HCT116 (cell line): ENCODE measurements at regions not wholly inside any gene's neighbourhood (a gene's known extent, or its start where the extent isn't known, plus 50 kb on each side); places are given as distances from the start of the nearest gene placed in this dataset.

Experiments used
- ATAC-seq: fragments of 200-7000 bp; cut with Tn5 transposase; 2 replicates; pipeline ENCODE4 v1.9.1; 2020; ENCODE audit warnings: mild to moderate bottlenecking, moderate library complexity
- BruUV-seq: library from RNA; stranded (reverse); fragments of 400-500 nt; replicated peaks from 2 replicates; lab custom pipeline; 2021; lab: Mats Ljungman, UMichigan
- CTCF ChIA-PET: fragments of 300-600 bp; sonication (Branson Sonifier 250); formaldehyde crosslinking; loops from one replicate; lab custom pipeline; 2021; ENCODE audit warnings: antibody characterized with exemption; lab: Charles Lee
- POLR2A ChIA-PET: fragments of 300-600, 350-600 bp; sonication (Branson Sonifier 250); formaldehyde crosslinking; loops from one replicate; lab custom pipeline; 2021; ENCODE audit warnings: antibody characterized with exemption; lab: Charles Lee
- RAD21 ChIA-PET, 2 experiments: fragments of 300-600 bp; sonication (Branson Sonifier 250); formaldehyde crosslinking; loops; one replicate each; lab custom pipeline; 2023; ENCODE audit warnings: low total read pairs in 2 of 2; ENCODE audit not compliant: uncharacterized antibody in 2 of 2, unreplicated experiment in 2 of 2, low non-redundant PET in 1 of 2; lab: Charles Lee
- DNase-seq: peaks from one replicate; pipeline ENCODE4 v3.0.0-alpha.2; 2010; ENCODE audit warnings: low read depth, low spot score
- H2AFZ ChIP-seq: fragments of 200-600 bp; shearing (Covaris generic), sonication (generic); 2 replicates; pipeline ENCODE4 v1.6.1; 2017; ENCODE audit warnings: low read depth, mixed run types, mixed read lengths, antibody characterized with exemption, low read length; ENCODE audit not compliant: poor library complexity, severe bottlenecking
- H3K27ac ChIP-seq: 2 replicates; pipeline ENCODE4 v1.5.1; 2012; ENCODE audit warnings: low read depth, low read length
- H3K27me3 ChIP-seq: fragments of 200-600 bp; sonication (generic); 2 replicates; pipeline ENCODE4 v1.6.1; 2016; ENCODE audit warnings: mixed run types, low read length, mixed read lengths; ENCODE audit not compliant: insufficient read depth
- H3K36me3 ChIP-seq, 2 experiments: fragments of 200-500 bp in 1 of 2; fragments of 200-600 bp in 1 of 2; sonication (Bioruptor generic) in 1 of 2; sonication (generic) in 1 of 2; 2 replicates each; pipeline versions ENCODE4 v1.5.1 to v1.6.1; 2014 to 2016; ENCODE audit warnings: low read length in 2 of 2, inconsistent platforms in 1 of 2, mixed read lengths in 1 of 2, mixed run types in 1 of 2; ENCODE audit not compliant: insufficient read depth in 2 of 2, control insufficient read depth in 1 of 2
- H3K4me1 ChIP-seq, 2 experiments: fragments of 200-600 bp in 1 of 2; sonication (generic) in 1 of 2; 2 replicates each; pipeline versions ENCODE4 v1.5.1 to v1.6.1; 2012 to 2017; ENCODE audit warnings: low read length in 2 of 2, inconsistent platforms in 1 of 2, mild to moderate bottlenecking in 1 of 2, mixed read lengths in 1 of 2, mixed run types in 1 of 2, moderate library complexity in 1 of 2; ENCODE audit not compliant: insufficient read depth in 2 of 2, control insufficient read depth in 1 of 2
- H3K4me2 ChIP-seq: fragments of 200-600 bp; sonication (generic); 2 replicates; pipeline ENCODE4 v1.6.1; 2017; ENCODE audit warnings: mixed run types, low read length, mixed read lengths
- H3K4me3 ChIP-seq, 2 experiments: fragments of 200-600 bp in 1 of 2; sonication (generic) in 1 of 2; replicated peaks in 1 of 2; 2 replicates each; pipeline ENCODE4 v1.5.1; 2011 to 2016; ENCODE audit warnings: low read length in 2 of 2, control low read depth in 1 of 2, low read depth in 1 of 2, mild to moderate bottlenecking in 1 of 2, mixed read lengths in 1 of 2, mixed run types in 1 of 2
- H3K79me2 ChIP-seq: fragments of 200-600 bp; sonication (generic); 2 replicates; pipeline ENCODE4 v1.6.1; 2017; ENCODE audit warnings: mild to moderate bottlenecking, mixed run types, low read length, moderate library complexity, mixed read lengths; ENCODE audit not compliant: insufficient read depth
- H3K9ac ChIP-seq: fragments of 200-600 bp; sonication (generic); 2 replicates; pipeline ENCODE4 v1.6.1; 2016; ENCODE audit warnings: low read length, mixed read lengths
- H3K9me2 ChIP-seq: fragments of 200-600 bp; sonication (generic), shearing (Covaris generic); 2 replicates; pipeline ENCODE4 v1.6.1; 2017; ENCODE audit warnings: mixed run types, mild to moderate bottlenecking, moderate library complexity; ENCODE audit not compliant: insufficient read depth
- H3K9me3 ChIP-seq, 2 experiments: fragments of 200-500 bp in 1 of 2; fragments of 200-600 bp in 1 of 2; sonication (Bioruptor generic) in 1 of 2; sonication (generic) in 1 of 2; 2 replicates each; pipeline ENCODE4 v1.6.1; 2014 to 2017; ENCODE audit warnings: low read length in 2 of 2, mixed read lengths in 2 of 2, inconsistent platforms in 1 of 2, low read depth in 1 of 2, mild to moderate bottlenecking in 1 of 2, mixed run types in 1 of 2, moderate library complexity in 1 of 2; ENCODE audit not compliant: control insufficient read depth in 1 of 2, insufficient read depth in 1 of 2
- H4K20me1 ChIP-seq: fragments of 200-600 bp; sonication (generic), shearing (Covaris generic); 2 replicates; pipeline ENCODE4 v1.6.1; 2017; ENCODE audit warnings: mixed run types, mild to moderate bottlenecking, moderate library complexity; ENCODE audit not compliant: insufficient read depth
- ATF3 ChIP-seq: IDR thresholded peaks from 2 replicates; pipeline ENCODE4 v1.6.1; 2012
- EGR1 ChIP-seq: IDR thresholded peaks from 2 replicates; pipeline ENCODE4 v1.6.1; 2012; ENCODE audit warnings: low read depth
- EZH2 ChIP-seq: fragments of 200-600 bp; sonication (generic); IDR thresholded peaks from 2 replicates; pipeline ENCODE4 v1.6.1; 2017; ENCODE audit warnings: antibody characterized with exemption, mixed run types
- FOSL1 ChIP-seq: IDR thresholded peaks from 2 replicates; pipeline ENCODE4 v1.6.1; 2012; ENCODE audit warnings: low read depth
- POLR2A ChIP-seq: IDR thresholded peaks from 2 replicates; pipeline ENCODE4 v1.7.0; 2011; ENCODE audit warnings: borderline replicate concordance; ENCODE audit not compliant: insufficient read depth, insufficient read length; ENCODE audit errors: extremely low read depth
- POLR2AphosphoS5 ChIP-seq: IDR thresholded peaks from 2 replicates; pipeline ENCODE4 v1.6.1; 2011; ENCODE audit warnings: mild to moderate bottlenecking, low read depth, low read length, moderate library complexity
- REST ChIP-seq: IDR thresholded peaks from 2 replicates; pipeline ENCODE4 v1.6.1; 2012; ENCODE audit warnings: low read depth
- TCF7L2 ChIP-seq: IDR thresholded peaks from 2 replicates; pipeline ENCODE4 v1.7.0; 2011; ENCODE audit warnings: borderline replicate concordance, inconsistent platforms; ENCODE audit not compliant: insufficient read depth, insufficient read length; ENCODE audit errors: extremely low read depth
- YY1 ChIP-seq: IDR thresholded peaks from 2 replicates; pipeline ENCODE4 v1.6.1; 2011; ENCODE audit warnings: low read length, low read depth, moderate library complexity, mild to moderate bottlenecking; ENCODE audit not compliant: insufficient replicate concordance; ENCODE audit errors: extremely low read depth
- ZFX ChIP-seq: fragments of 450-650 bp; IDR thresholded peaks from 2 replicates; pipeline ENCODE4 v1.6.1; 2017
- ZNF274 ChIP-seq: fragments of 200-500 bp; sonication (Bioruptor generic); IDR thresholded peaks from 2 replicates; pipeline ENCODE4 v1.6.1; 2014; ENCODE audit warnings: mild to moderate bottlenecking, low read depth, low read length, inconsistent platforms
- intact Hi-C: fragments of 100-400 bp; cut with micrococcal nuclease; formaldehyde crosslinking; loops from 2 replicates; pipeline ENCODE4 v1.10.0; 2022
- TF ChIP-seq, protein P1 (sequence below), 3 experiments: fragments of 200-600 bp in 1 of 3; sonication (generic) in 1 of 3; IDR thresholded peaks in 2 of 3; conservative IDR thresholded peaks in 1 of 3; 2 replicates each; pipeline ENCODE4 v1.5.1; 2012 to 2017; ENCODE audit warnings: low read depth in 2 of 3, low read length in 2 of 3, antibody characterized with exemption in 1 of 3, borderline replicate concordance in 1 of 3, control low read depth in 1 of 3, mild to moderate bottlenecking in 1 of 3, mixed read lengths in 1 of 3, mixed run types in 1 of 3, moderate library complexity in 1 of 3; ENCODE audit not compliant: insufficient read depth in 1 of 3

- H3K9ac ChIP-seq, result no peak overlapping the region
- H4K20me1 ChIP-seq, result no peaks in the 10 kb centered on the region
- no peak overlapping the region for H3K4me3 ChIP-seq
- no peaks in the 10 kb centered on the region for H3K36me3 ChIP-seq
- no peaks in the 10 kb centered on the region for H3K9me2 ChIP-seq
- BruUV-seq, result no TSS peak
- intact Hi-C loops, result no loop called here
- no peak overlapping the region for H3K4me2 ChIP-seq
- ATAC-seq (no peak), DNase-seq (no peak)
- no peaks in the 10 kb centered on the region for H3K4me1 ChIP-seq
- H2AFZ ChIP-seq, result no peak overlapping the region
- CTCF ChIA-PET, result no interaction called here
- no peak overlapping the region for H3K27ac ChIP-seq
- RAD21 ChIA-PET, result no interaction called here
- no peaks in the 10 kb centered on the region for H3K79me2 ChIP-seq
- H3K9me3 ChIP-seq, result no peaks in the 10 kb centered on the region
- H3K27me3 ChIP-seq, result no peaks in the 10 kb centered on the region
- TF ChIP-seq FOSL1 (no peak), YY1 (no peak), ZNF274 (no peak), POLR2AphosphoS5 (no peak), EGR1 (no peak), ZFX (no peak), REST (no peak), EZH2 (no peak), ATF3 (no peak), POLR2A (no peak), TCF7L2 (no peak)
- TF ChIP-seq, protein P1, sequence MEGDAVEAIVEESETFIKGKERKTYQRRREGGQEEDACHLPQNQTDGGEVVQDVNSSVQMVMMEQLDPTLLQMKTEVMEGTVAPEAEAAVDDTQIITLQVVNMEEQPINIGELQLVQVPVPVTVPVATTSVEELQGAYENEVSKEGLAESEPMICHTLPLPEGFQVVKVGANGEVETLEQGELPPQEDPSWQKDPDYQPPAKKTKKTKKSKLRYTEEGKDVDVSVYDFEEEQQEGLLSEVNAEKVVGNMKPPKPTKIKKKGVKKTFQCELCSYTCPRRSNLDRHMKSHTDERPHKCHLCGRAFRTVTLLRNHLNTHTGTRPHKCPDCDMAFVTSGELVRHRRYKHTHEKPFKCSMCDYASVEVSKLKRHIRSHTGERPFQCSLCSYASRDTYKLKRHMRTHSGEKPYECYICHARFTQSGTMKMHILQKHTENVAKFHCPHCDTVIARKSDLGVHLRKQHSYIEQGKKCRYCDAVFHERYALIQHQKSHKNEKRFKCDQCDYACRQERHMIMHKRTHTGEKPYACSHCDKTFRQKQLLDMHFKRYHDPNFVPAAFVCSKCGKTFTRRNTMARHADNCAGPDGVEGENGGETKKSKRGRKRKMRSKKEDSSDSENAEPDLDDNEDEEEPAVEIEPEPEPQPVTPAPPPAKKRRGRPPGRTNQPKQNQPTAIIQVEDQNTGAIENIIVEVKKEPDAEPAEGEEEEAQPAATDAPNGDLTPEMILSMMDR (IDR thresholded peaks at IDR 0.05 in 2 of 3, conservative IDR thresholded peaks at IDR 0.05 in 1 of 3; ENCODE audit: borderline replicate concordance in 1 of 3, insufficient read depth in 1 of 3, low read depth in 2 of 3, low read length in 2 of 3), result no peak
- POLR2A ChIA-PET, result no interaction called here
These were observed 195.6 kb upstream of the TNC start for GRCh38 chr9:115313545-115313944.
